Activated CD4-positive, alpha-beta T cell treated with anti-CD3 and anti-CD28 coated beads, Interleukin-2, amount 10 ng/mL, durations not matched to agents 24 days and 14 days (primary cell): ENCODE measurements at regions not wholly inside any gene's neighbourhood (a gene's known extent, or its start where the extent isn't known, plus 50 kb on each side); places are given as distances from the start of the nearest gene placed in this dataset.

ENCODE experiments used
- DNase-seq: peaks from one replicate; pipeline ENCODE4 v3.0.0; 2022
- H3K27ac Mint-ChIP-seq: one replicate; pipeline ENCODE4 v1.8.0; 2022; ENCODE audit warnings: mild to moderate bottlenecking, mixed read lengths
- H3K27me3 Mint-ChIP-seq: one replicate; pipeline ENCODE4 v1.8.0; 2022; ENCODE audit warnings: mixed read lengths
- H3K36me3 Mint-ChIP-seq: one replicate; pipeline ENCODE4 v1.8.0; 2022; ENCODE audit warnings: low read depth, mild to moderate bottlenecking, mixed read lengths
- H3K4me1 Mint-ChIP-seq: one replicate; pipeline ENCODE4 v1.8.0; 2021; ENCODE audit warnings: mixed read lengths
- H3K4me3 Mint-ChIP-seq: one replicate; pipeline ENCODE4 v1.8.0; 2022; ENCODE audit warnings: mild to moderate bottlenecking, moderate library complexity, mixed read lengths
- H3K9me3 Mint-ChIP-seq: one replicate; pipeline ENCODE4 v1.8.0; 2021; ENCODE audit warnings: mixed read lengths
- intact Hi-C: fragments of 100-400 bp; cut with micrococcal nuclease; formaldehyde crosslinking; loops from one replicate; pipeline ENCODE4 v1.15.1; 2023

DNA sequence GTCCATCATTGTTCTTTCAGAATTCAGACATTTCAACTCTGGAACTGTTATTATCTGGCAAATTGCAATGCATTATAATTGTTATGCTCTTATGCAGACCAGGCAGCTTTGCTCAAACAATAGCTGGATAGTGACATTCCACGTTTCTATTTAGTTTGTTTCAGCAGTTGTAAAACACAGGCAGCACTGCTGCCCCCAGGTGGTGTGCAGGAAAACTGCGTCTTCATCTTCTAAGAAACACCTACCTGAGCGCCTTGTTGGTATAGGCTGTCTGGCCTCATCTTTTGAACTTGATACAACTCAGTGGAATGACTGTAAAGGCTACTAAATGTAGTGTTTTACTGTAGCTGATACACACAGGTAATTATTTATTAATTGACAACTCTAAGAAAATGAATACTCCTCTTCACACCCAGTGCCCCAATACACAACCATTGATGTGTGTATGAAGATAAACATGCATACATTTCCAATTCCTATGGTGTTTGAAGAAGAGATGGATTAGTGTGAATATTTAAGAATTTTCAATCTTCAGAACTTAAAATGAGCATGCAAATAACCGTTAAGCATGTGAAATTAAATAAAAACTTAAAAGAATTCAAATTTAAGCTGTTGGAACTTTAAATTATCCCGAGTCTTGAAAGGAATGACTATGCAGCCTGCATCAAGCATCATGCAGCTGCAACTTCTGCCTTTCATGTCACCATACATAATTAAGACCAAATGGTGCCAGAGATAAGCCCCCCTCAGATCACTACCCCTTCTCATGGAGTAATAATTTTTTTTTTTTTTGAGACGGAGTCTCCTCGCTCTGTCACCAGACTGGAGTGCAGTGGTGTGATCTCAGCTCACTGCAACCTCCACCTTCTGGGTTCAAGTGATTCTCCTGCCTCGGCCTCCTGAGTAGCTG lies 85.6 kb downstream of the CD8B2 start:
- DNase-seq, result peak; percentile 62
- Mint-ChIP-seq H3K27me3 (peaks cover 3% of the 10 kb centered on the region), H3K4me3 (no peak overlapping the region), H3K4me1 (no peaks in the 10 kb centered on the region), H3K27ac (no peak overlapping the region), H3K9me3 (no peaks in the 10 kb centered on the region), H3K36me3 (no peaks in the 10 kb centered on the region)
- intact Hi-C loops, result no loop called here

DNA sequence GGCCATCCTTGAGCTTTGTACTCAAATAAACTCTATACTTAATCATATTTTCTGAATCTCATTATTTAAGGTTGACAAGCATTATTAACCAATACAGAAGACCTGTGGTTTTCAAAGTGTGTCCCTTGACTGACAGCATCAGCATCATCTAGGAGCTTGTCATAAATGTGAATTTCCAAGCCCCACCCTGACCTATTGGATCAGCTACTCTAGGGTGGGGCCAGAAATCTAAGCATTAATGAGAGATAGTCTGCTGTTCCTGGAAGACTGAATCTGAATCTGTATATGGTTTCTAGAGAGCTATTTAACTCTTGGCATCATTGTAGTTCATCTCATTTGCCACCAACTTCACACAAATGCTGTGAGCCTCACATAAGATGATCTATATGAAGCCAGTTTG lies 86.6 kb downstream of the CD8B2 start:
- no peaks in the 10 kb centered on the region for H3K36me3 Mint-ChIP-seq
- no peaks in the 10 kb centered on the region for H3K9me3 Mint-ChIP-seq
- no peak overlapping the region for H3K4me3 Mint-ChIP-seq
- H3K4me1 Mint-ChIP-seq, result no peaks in the 10 kb centered on the region
- H3K27me3 Mint-ChIP-seq, result peaks cover 13% of the 10 kb centered on the region
- DNase-seq, result no peak
- no peak overlapping the region for H3K27ac Mint-ChIP-seq
- intact Hi-C loops, result no loop called here

DNA sequence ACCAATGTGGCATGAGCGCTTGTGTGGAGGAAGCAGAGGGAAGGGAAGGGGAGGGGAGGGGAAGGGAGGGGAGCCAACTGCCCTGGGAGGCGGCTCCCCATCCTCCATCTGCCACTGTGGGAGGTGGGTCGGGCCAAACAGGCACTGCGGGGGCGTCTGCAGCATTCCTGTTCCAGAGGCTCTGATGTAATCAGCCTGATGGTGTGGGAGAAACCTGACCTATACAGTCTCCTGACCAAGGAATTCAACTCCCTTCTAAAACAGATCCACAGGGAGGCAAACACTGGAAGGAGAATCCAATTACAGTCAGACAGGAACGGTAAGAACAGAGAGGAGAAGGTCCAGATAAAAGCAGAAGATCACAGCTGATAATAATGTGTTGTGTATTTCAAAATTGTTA lies 88.8 kb downstream of the CD8B2 start:
- no peaks in the 10 kb centered on the region for H3K4me1 Mint-ChIP-seq
- H3K27ac Mint-ChIP-seq, result no peak overlapping the region
- H3K36me3 Mint-ChIP-seq, result no peaks in the 10 kb centered on the region
- peaks cover 23% of the 10 kb centered on the region for H3K27me3 Mint-ChIP-seq
- H3K9me3 Mint-ChIP-seq, result no peaks in the 10 kb centered on the region
- intact Hi-C loops, result no loop called here
- no peak for DNase-seq
- H3K4me3 Mint-ChIP-seq, result no peak overlapping the region

DNA sequence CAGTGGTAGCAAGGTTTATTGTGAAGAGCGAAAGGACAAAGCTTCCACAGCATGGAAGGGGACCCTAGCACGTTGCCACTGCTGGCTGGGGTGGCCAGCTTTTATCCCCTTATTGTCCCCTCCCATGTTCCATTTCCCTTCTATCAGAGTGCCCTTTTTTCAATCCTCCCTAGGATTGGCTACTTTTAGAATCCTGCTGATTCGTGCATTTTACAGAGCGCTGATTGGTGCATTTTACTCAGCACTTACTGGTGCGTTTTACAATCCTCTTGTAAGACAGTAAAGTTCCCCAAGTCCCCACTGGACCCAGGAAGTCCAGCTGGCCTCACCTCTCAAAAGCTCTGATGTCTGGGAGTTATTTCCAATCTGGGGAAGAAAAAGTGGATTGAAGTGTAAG lies 90.1 kb downstream of the CD8B2 start:
- H3K27me3 Mint-ChIP-seq, result peaks cover 32% of the 10 kb centered on the region
- no peak for DNase-seq
- no peaks in the 10 kb centered on the region for H3K36me3 Mint-ChIP-seq
- peaks cover 8% of the 10 kb centered on the region for H3K4me1 Mint-ChIP-seq
- H3K27ac Mint-ChIP-seq, result no peak overlapping the region
- H3K9me3 Mint-ChIP-seq, result no peaks in the 10 kb centered on the region
- intact Hi-C loops, result no loop called here
- no peak overlapping the region for H3K4me3 Mint-ChIP-seq

DNA sequence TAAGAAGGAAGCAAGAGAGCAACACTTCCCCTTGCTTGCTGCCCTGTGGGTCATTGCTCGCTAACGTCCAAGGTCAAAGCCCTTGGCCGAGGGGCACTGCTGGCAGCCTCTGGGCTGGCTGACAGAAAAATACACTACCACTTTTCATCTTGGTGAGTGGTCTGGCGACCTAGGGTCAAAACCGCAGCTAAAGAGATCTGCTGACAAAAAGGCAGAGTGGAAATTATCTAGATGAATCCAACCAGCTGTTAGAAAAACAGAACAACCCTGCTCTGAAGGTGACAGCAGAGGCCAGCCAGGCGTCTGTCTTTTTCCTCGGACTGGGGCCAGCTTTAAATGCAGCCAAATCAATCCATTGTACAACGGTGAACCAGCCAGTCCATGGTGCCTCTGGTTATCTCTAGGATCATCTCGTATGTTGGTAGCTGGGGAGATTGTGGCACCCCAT lies 92.6 kb downstream of the CD8B2 start:
- no peaks in the 10 kb centered on the region for H3K9me3 Mint-ChIP-seq
- no peak overlapping the region for H3K4me3 Mint-ChIP-seq
- peaks cover 40% of the 10 kb centered on the region for H3K27me3 Mint-ChIP-seq
- no peak overlapping the region for H3K27ac Mint-ChIP-seq
- no peaks in the 10 kb centered on the region for H3K36me3 Mint-ChIP-seq
- intact Hi-C loops, result loop anchor here (5.0 kb wide), 1 partner anchor 477 kb away; no protein-coding TSS in a partner anchor
- DNase-seq, result no peak
- H3K4me1 Mint-ChIP-seq, result peaks cover 12% of the 10 kb centered on the region

DNA sequence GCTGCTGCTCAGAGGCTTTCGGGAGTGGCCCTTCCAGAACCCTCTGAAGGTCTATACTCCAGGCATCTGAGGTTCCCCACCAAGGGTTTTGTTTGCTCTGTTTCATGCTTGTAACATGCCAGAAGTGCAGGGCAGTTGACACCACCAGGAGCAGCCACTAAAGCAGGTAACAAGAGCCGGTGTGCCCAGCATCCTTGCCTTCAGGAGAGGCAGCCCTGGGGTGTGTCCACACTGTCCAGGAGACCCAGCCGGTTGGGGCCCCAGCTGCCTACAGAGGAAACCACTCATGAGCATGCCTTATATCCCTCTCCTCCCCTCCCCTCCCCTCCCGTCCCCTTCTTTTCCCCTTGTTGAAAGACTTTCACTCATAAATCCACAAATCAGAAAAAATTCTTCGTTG lies 93.1 kb downstream of the CD8B2 start:
- H3K4me3 Mint-ChIP-seq, result no peak overlapping the region
- peaks cover 12% of the 10 kb centered on the region for H3K4me1 Mint-ChIP-seq
- H3K27ac Mint-ChIP-seq, result no peak overlapping the region
- peaks cover 42% of the 10 kb centered on the region for H3K27me3 Mint-ChIP-seq
- intact Hi-C loops, result loop anchor here (5.0 kb wide), 1 partner anchor 478 kb away; no protein-coding TSS in a partner anchor
- no peaks in the 10 kb centered on the region for H3K9me3 Mint-ChIP-seq
- H3K36me3 Mint-ChIP-seq, result no peaks in the 10 kb centered on the region
- no peak for DNase-seq

DNA sequence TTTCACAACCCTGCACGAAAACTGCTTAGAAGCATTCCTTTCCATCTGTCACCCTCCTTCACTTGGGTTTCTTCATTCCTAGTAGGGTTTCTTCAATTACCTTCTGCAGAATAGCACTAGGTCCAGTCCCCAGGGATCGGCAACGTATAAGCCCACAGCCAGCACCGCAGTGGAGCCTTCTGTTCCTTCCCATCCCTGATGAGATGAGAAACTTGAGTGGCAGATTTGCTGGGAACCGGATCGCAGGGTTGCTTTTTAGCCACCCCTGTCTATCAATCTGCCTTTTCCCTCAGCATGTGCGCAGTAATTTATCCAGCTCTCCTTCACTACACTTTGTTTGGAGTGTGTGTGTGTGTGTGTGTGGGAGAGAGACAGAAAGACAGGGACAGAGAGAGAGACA lies 94.2 kb downstream of the CD8B2 start:
- H3K4me1 Mint-ChIP-seq, result peaks cover 12% of the 10 kb centered on the region
- H3K9me3 Mint-ChIP-seq, result no peaks in the 10 kb centered on the region
- H3K27ac Mint-ChIP-seq, result no peak overlapping the region
- no peak for DNase-seq
- peaks cover 43% of the 10 kb centered on the region for H3K27me3 Mint-ChIP-seq
- intact Hi-C loops, result loop anchor here (5.0 kb wide), 1 partner anchor 479 kb away; no protein-coding TSS in a partner anchor
- H3K4me3 Mint-ChIP-seq, result peak overlapping the region; percentile 90
- H3K36me3 Mint-ChIP-seq, result no peaks in the 10 kb centered on the region

DNA sequence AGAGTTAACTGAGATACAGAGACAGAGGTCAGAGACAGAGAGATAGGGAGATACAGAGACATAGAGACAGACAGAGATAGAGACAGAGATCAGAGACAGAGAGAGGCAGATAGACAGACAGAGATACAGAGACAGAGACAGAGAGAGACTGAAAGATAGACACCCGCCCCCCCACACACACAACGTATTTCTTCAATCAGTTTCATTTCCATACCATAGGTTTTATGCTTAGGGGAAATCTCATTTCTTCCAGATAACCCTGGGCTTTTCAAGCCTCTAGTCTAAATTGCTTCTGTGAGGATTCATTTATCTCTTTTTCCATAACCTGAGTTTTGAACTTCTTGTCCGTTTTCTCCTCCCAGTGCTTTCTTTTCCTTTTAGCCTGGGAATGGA lies 94.6 kb downstream of the CD8B2 start:
- H3K4me3 Mint-ChIP-seq, result peak overlapping the region; percentile 90
- no peaks in the 10 kb centered on the region for H3K9me3 Mint-ChIP-seq
- intact Hi-C loops, result loop anchor here (5.0 kb wide), 1 partner anchor 479 kb away; no protein-coding TSS in a partner anchor
- peaks cover 12% of the 10 kb centered on the region for H3K4me1 Mint-ChIP-seq
- no peaks in the 10 kb centered on the region for H3K36me3 Mint-ChIP-seq
- no peak for DNase-seq
- peaks cover 43% of the 10 kb centered on the region for H3K27me3 Mint-ChIP-seq
- H3K27ac Mint-ChIP-seq, result no peak overlapping the region

DNA sequence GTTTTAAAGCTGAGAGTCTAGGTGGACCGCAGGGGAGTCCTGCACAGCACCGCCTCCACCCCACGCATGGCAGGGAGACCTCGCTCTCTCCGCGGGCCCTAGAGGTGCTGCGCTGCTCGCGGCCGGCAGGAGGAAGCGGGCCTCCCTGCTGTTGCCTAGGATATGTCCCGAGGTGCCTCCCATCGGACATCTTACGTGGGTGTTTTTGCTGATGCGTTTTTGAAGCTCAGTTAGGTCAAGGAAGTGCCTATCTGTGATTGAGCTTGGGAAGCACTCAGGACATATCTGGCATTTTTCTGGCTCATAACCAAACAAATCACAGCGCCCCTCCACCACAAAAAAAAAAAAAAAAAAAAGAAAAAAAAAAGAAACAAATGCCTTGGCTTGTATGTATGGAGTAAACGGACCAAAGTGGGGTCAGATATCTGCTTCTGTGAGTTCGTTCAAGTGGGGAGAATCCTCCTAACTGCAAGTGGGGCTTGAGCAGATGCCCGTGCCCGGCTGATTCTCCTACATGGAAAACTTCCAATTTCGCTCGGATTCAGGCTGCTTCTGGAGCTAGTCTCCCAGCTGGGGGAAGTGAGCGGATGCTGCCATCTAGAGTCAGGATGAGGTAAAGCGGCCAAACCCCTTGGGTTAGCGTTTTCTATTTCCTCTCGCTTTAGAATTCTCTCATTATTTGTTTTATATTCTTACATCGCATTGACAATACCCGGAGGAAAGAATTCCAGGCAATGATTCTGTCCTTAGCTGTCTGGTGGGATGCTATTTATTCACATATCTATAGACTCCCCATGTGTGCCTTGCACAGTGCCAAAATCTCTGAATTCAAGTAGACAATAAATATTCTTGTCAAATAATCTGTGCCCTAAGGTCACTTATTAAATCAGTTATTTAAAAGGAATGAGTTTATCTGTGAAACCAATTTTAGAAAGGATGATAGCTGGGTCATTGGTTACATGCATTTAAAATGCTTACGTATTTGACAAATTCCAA lies 95.3 kb downstream of the CD8B2 start:
- Mint-ChIP-seq H3K27ac (peak overlapping the region; percentile 1), H3K36me3 (no peaks in the 10 kb centered on the region), H3K27me3 (peaks cover 46% of the 10 kb centered on the region), H3K9me3 (no peaks in the 10 kb centered on the region), H3K4me3 (peak overlapping the region; percentile 90), H3K4me1 (peaks cover 15% of the 10 kb centered on the region)
- DNase-seq, result peak; percentile 87
- intact Hi-C loops, result loop anchor here (5.0 kb wide), 1 partner anchor 480 kb away; no protein-coding TSS in a partner anchor

DNA sequence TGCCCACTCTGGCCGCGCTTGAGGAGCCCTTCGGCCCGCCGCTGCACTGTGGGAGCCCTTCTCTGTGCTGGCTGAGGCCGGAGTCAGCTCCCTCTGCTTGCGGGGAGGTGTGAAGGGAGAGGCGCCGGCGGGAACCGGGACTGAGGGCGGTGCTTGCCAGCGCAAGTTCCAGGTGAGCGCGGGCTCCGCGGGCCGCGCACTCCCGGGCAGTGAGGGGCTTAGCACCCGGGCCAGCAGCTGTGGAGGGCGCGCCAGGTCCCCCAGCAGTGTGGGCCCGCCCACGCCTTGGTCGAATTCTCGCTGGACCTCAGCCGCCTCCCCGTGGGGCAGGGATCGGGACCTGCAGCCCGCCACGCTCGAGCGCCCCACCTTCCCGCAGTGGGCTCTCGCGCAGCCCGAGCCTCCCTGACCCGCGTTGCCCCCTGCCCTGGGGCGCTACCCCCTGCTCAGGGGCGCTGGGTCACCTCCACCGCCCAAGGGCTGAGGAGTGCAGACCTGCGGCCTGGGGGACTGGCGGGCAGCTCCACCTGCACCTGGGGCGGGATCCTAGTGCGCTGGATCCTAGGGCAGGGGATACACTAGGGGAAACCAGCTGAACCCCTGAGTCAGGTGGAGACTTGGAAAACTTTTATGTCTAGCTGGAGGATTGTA lies 97.3 kb downstream of the CD8B2 start:
- H3K27ac Mint-ChIP-seq, result no peak overlapping the region
- no peaks in the 10 kb centered on the region for H3K36me3 Mint-ChIP-seq
- peaks cover 15% of the 10 kb centered on the region for H3K4me1 Mint-ChIP-seq
- peaks cover 35% of the 10 kb centered on the region for H3K27me3 Mint-ChIP-seq
- intact Hi-C loops, result loop anchor here (5.0 kb wide), 1 partner anchor 482 kb away; no protein-coding TSS in a partner anchor
- no peak overlapping the region for H3K4me3 Mint-ChIP-seq
- DNase-seq, result no peak
- H3K9me3 Mint-ChIP-seq, result no peaks in the 10 kb centered on the region

DNA sequence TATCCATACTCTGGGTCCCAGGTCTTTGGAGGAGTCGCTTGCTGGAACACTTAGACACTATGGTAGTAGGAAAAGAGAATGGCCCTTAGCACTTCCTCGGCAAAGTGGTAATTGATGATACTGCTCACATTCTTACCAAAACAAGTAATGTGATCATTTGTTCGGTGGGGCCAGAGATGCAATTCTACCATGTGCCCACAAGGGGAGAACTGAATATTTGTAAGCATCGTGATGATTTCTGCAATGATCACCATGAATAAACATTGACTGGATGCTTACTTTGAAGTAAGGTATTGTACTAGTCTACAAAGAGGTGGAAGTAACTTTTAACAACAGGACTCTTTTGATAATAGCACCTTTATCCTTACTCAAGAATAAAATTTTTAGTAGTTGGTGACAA lies 109.7 kb downstream of the CD8B2 start:
- DNase-seq, result no peak
- Mint-ChIP-seq H3K4me1 (no peaks in the 10 kb centered on the region), H3K36me3 (no peaks in the 10 kb centered on the region), H3K27me3 (peaks cover 17% of the 10 kb centered on the region), H3K9me3 (no peaks in the 10 kb centered on the region), H3K27ac (no peak overlapping the region), H3K4me3 (no peak overlapping the region)
- intact Hi-C loops, result no loop called here

DNA sequence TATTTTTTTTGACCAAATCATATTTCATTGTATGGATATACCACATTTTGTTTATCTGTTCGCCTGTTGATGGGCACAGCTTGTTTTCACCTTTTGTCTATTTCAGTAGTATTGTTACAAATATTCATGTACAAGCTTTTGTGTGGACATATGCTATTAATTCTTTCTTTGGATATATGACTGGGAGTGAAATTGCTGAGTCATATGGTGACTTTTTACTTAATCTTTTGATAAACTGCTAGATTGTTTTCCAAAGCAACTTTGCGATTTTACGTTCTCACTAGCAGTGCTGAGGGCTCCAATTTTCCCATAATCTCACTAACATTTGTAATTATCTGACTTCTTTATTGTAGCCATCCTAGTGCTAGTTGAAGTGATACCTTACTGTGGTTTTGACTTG lies 112.4 kb downstream of the CD8B2 start:
- intact Hi-C loops, result no loop called here
- H3K4me1 Mint-ChIP-seq, result no peaks in the 10 kb centered on the region
- no peaks in the 10 kb centered on the region for H3K9me3 Mint-ChIP-seq
- H3K4me3 Mint-ChIP-seq, result no peak overlapping the region
- peaks cover 11% of the 10 kb centered on the region for H3K27me3 Mint-ChIP-seq
- no peak for DNase-seq
- no peak overlapping the region for H3K27ac Mint-ChIP-seq
- no peaks in the 10 kb centered on the region for H3K36me3 Mint-ChIP-seq

DNA sequence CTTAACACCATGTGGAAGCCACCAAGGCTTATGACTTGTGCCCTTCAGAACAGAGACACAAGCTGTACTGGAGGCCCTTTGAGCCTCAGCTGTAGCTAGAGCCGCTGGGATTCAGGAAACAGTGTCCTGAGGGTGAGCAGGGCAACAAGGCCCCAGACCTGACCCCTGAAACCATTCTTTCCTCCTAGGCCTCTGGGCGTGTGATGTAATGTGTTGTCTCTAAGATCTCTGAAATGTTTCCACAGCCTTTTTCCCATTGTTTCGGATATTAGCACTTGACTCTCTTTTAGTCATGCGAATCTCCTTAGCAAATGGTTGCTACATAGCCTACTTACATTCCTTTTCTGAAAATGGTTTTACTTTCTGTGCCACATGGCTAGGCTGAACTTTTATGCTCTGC lies 114.9 kb downstream of the CD8B2 start:
- intact Hi-C loops, result no loop called here

More for the DNA sequence above, 114.9 kb downstream of the CD8B2 start:
- peaks cover 5% of the 10 kb centered on the region for H3K9me3 Mint-ChIP-seq
- no peak for DNase-seq
- H3K36me3 Mint-ChIP-seq, result no peaks in the 10 kb centered on the region
- H3K27ac Mint-ChIP-seq, result no peak overlapping the region
- H3K4me1 Mint-ChIP-seq, result no peaks in the 10 kb centered on the region
- H3K4me3 Mint-ChIP-seq, result no peak overlapping the region
- peaks cover 4% of the 10 kb centered on the region for H3K27me3 Mint-ChIP-seq
